ENCODE measurements at regions not wholly inside any gene's neighbourhood (a gene's known extent, or its start where the extent isn't known, plus 50 kb on each side); places are given as distances from the start of the nearest gene placed in this dataset.

DNA sequence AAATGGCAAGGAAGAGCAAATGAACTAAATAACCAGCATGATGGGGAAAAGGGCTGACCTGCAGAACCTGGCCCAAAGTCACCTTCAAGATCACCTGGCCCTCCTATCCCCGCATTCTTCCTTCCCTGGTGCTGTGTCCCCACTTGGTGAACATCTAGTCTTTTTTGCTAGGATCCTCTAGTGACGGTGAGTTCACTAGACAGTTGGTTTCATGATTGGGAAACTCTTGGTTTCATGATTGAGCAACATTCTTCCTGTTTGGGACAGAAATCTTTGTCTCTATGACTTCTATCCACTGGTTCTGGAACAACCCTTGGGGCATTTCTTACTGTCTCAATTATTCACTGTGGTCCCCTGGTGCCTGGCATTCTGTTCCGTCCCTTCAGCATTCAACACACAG is 50.2 kb upstream of the DAB2IP start:
- no peak overlapping the region for H3K4me3 ChIP-seq (replicated peaks in 1 of 2; ENCODE audit: low read depth in 2 of 2, low read length in 2 of 2)
- peak; percentile 21 to 49 for DNase-seq (ENCODE audit: low read depth in 2 of 2)
- TF ChIP-seq, protein P1, sequence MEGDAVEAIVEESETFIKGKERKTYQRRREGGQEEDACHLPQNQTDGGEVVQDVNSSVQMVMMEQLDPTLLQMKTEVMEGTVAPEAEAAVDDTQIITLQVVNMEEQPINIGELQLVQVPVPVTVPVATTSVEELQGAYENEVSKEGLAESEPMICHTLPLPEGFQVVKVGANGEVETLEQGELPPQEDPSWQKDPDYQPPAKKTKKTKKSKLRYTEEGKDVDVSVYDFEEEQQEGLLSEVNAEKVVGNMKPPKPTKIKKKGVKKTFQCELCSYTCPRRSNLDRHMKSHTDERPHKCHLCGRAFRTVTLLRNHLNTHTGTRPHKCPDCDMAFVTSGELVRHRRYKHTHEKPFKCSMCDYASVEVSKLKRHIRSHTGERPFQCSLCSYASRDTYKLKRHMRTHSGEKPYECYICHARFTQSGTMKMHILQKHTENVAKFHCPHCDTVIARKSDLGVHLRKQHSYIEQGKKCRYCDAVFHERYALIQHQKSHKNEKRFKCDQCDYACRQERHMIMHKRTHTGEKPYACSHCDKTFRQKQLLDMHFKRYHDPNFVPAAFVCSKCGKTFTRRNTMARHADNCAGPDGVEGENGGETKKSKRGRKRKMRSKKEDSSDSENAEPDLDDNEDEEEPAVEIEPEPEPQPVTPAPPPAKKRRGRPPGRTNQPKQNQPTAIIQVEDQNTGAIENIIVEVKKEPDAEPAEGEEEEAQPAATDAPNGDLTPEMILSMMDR (IDR thresholded peaks at IDR 0.05; ENCODE audit: low read depth, low read length): no peak

Data from cardiac fibroblast (primary cell).